ENCODE measurements at regions not wholly inside any gene's neighbourhood (a gene's known extent, or its start where the extent isn't known, plus 50 kb on each side); places are given as distances from the start of the nearest gene placed in this dataset.

- TF ChIP-seq CTCF (IDR thresholded peaks at IDR 0.05; ENCODE audit: poor library complexity, severe bottlenecking) (no peak), EZH2 (IDR thresholded peaks at IDR 0.05; ENCODE audit: borderline replicate concordance, insufficient read depth, low read length, poor library complexity, severe bottlenecking) (no peak)
Measured at GRCh38 chr1:222081859-222082258, 340.0 kb upstream of the DUSP10 start.

Measured in neural cell (in vitro differentiated cells).